ENCODE measurements at regions not wholly inside any gene's neighbourhood (a gene's known extent, or its start where the extent isn't known, plus 50 kb on each side); places are given as distances from the start of the nearest gene placed in this dataset.
A peak's percentile ranks its signal among the peaks of the same experiment; 100 is the strongest.

GRCh38 chr2:200158647-200159356 is 147.7 kb upstream of the SPATS2L start:
- ATAC-seq (ENCODE audit: poor library complexity) (no peak), DNase-seq (no peak)
- intact Hi-C loops (cut with DNase I), result no loop called here

- ATAC-seq (ENCODE audit: poor library complexity) (no peak), DNase-seq (no peak)
- intact Hi-C loops (cut with DNase I), result no loop called here
Observed at GRCh38 chr2:200159357-200159707, 147.2 kb upstream of the SPATS2L start.

- no peak for ATAC-seq (ENCODE audit: poor library complexity)
- no peak for DNase-seq
- intact Hi-C loops (cut with DNase I), result no loop called here
Observed at GRCh38 chr2:200159829-200160781, 146.4 kb upstream of the SPATS2L start.

- DNase-seq, result no peak
- intact Hi-C loops (cut with DNase I), result no loop called here
- ATAC-seq (ENCODE audit: poor library complexity), result no peak
Observed at GRCh38 chr2:200161458-200161857, 145.0 kb upstream of the SPATS2L start.

- intact Hi-C loops (cut with DNase I), result no loop called here
- ATAC-seq (ENCODE audit: poor library complexity), result no peak
- DNase-seq, result no peak
Observed at GRCh38 chr2:200165687-200166086, 140.8 kb upstream of the SPATS2L start.

- DNase-seq, result no peak
- intact Hi-C loops (cut with DNase I), result no loop called here
- no peak for ATAC-seq (ENCODE audit: poor library complexity)
Observed at GRCh38 chr2:200168641-200169555, 137.6 kb upstream of the SPATS2L start.

- DNase-seq (no peak), ATAC-seq (ENCODE audit: poor library complexity) (no peak)
- intact Hi-C loops (cut with DNase I), result no loop called here
Observed at GRCh38 chr2:200170221-200170620, 136.3 kb upstream of the SPATS2L start.

GRCh38 chr2:200171731-200172482 is 134.6 kb upstream of the SPATS2L start:
- DNase-seq, result no peak
- intact Hi-C loops (cut with DNase I), result no loop called here
- ATAC-seq (ENCODE audit: poor library complexity), result no peak

GRCh38 chr2:200172521-200172920 is 134.0 kb upstream of the SPATS2L start:
- DNase-seq, result no peak
- no peak for ATAC-seq (ENCODE audit: poor library complexity)
- intact Hi-C loops (cut with DNase I), result no loop called here

- intact Hi-C loops (cut with DNase I), result no loop called here
- ATAC-seq (ENCODE audit: poor library complexity) (no peak), DNase-seq (no peak)
Observed at GRCh38 chr2:200172944-200173581, 133.4 kb upstream of the SPATS2L start.

GRCh38 chr2:200173691-200174090 is 132.8 kb upstream of the SPATS2L start:
- intact Hi-C loops (cut with DNase I), result no loop called here
- DNase-seq (no peak), ATAC-seq (ENCODE audit: poor library complexity) (no peak)

- no peak for DNase-seq
- intact Hi-C loops (cut with DNase I), result no loop called here
- ATAC-seq (ENCODE audit: poor library complexity), result no peak
Observed at GRCh38 chr2:200174433-200175216, 131.9 kb upstream of the SPATS2L start.

GRCh38 chr2:200177971-200178911 is 128.3 kb upstream of the SPATS2L start:
- peak; percentile 53 for DNase-seq
- peak; percentile 92 for ATAC-seq (ENCODE audit: poor library complexity)
- intact Hi-C loops (cut with DNase I), result no loop called here

GRCh38 chr2:200179151-200179550 is 127.3 kb upstream of the SPATS2L start:
- ATAC-seq (ENCODE audit: poor library complexity), result no peak
- intact Hi-C loops (cut with DNase I), result no loop called here
- DNase-seq, result no peak

GRCh38 chr2:200180943-200181342 is 125.5 kb upstream of the SPATS2L start:
- DNase-seq, result no peak
- ATAC-seq (ENCODE audit: poor library complexity), result no peak
- intact Hi-C loops (cut with DNase I), result no loop called here

- DNase-seq, result no peak
- no peak for ATAC-seq (ENCODE audit: poor library complexity)
- intact Hi-C loops (cut with DNase I), result no loop called here
Observed at GRCh38 chr2:200181755-200182154, 124.7 kb upstream of the SPATS2L start.
